Stimulated activated CD4-positive, alpha-beta T cell treated with anti-CD3 and anti-CD28 coated beads, Interleukin-4, amount 100 ng/mL, for 4 hours (primary cell): ENCODE measurements at regions not wholly inside any gene's neighbourhood (a gene's known extent, or its start where the extent isn't known, plus 50 kb on each side); places are given as distances from the start of the nearest gene placed in this dataset.

Experiments used
- DNase-seq, 2 experiments: peaks; one replicate each; pipeline ENCODE4 v3.0.0-alpha.2; 2020

DNA sequence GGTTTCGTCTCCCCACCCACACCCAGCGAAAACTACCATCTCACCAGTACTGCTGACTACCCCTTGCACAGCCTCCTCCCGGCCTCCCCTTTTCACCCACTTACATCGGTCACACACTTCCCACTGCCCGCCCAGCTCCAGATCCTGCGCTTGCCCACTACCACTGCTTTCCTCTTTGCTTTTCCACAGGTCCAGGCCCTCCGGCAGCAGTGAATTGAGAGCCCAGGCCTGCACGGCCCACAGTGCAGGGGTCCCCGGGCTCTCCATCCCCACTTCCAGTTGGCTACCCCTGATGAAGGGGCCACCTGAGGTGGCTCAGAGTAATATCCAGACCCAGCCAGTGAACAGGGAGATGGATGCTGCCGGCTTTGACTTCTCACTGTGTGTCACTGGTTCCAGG lies 120.2 kb upstream of the FSTL4 start:
- no peak for DNase-seq

DNA sequence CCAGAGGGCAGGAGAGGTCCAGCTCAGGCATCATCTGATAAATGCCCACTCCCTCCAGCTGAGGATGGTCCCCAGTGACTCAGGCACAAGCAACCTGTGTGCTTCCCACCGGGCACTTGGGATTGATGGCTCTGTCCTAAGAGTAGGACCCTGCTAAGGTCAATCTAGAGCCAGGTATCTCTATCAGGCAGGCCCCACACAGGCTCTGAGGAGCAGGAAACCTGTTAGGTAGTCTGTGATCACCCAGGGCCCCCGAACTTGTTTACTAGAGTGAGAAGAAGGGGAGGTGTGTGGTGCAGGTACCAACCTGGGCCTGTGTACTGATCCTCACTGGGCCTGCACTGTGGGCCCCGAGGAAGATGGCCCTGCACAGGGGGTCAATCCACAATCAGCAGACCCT lies 119.6 kb upstream of the FSTL4 start:
- DNase-seq = no peak

DNA sequence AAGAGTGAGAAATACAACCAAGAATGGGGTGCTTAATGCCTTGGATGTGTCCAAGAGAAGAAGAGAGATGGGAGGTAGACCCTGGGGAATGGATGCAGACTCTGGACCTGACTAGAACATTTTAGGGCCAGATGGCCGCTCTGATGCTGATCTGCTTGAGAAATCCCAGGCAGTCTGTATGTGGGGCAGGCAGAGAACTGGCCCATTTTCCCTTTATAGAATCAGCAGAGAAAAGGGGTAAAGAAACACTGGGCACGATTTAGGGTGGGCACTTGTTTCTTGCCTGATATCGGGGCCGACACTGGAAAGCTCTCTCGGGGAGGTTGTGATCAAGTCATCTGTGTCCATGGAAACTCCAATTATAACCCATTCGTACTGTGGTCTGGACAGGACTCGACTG lies 118.5 kb upstream of the FSTL4 start:
- no peak for DNase-seq

DNA sequence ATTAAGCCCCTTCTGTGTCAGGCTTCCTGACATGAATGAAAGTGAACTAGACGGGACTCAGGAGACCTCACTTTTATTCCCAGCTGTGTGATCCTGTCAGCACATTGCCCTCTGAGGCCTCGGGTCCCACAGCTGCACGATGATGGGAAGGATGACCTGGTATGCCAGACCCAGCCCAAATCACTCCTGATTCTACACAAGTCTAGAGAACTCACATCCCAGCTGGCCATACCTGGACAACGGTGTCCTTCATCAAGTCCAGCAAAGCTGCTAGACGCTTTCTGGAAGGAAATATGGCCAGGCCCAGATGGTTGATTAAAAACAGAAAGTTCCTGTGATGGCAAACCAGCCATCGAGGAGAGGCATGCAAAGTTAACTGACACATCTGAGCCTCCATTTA lies 118.0 kb upstream of the FSTL4 start:
- DNase-seq = no peak

DNA sequence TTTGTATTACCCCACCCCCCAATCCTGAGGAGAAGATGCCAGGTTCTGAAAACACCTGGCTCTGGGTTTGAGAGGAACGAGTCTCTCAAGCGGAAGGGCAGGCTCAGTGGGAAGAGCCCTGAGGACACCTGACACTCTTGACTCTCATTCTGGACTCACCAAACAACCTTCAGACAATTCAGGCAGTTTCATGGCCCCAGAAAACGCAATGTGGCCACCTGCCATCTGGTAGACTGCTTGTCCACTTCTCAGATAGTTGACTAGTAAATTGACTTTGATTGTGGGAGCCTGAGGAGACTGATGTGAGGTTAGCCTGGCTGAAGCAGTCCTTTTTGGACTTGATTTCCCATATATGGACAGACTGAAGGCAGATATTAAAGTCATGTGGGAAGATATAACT lies 117.5 kb upstream of the FSTL4 start:
- no peak for DNase-seq

DNA sequence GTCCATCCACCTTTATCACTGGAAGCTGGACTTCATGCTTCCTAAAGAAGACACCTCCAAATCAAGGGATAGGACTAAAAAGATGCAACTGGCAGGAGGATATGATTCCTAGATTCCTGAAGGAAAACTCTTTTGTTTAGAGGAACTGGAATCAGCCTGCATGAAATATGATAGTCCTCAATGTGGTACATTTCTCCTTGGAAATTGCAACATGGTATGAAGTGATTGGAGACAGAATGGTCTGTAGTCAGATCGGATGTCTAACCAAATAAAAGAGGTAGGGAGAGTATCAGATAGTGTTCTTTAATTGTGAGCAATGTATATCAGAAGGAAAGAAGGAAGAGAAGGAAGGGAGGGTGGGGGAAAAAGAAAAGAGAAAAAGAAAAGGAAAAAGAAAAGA lies 116.1 kb upstream of the FSTL4 start:
- DNase-seq = no peak

DNA sequence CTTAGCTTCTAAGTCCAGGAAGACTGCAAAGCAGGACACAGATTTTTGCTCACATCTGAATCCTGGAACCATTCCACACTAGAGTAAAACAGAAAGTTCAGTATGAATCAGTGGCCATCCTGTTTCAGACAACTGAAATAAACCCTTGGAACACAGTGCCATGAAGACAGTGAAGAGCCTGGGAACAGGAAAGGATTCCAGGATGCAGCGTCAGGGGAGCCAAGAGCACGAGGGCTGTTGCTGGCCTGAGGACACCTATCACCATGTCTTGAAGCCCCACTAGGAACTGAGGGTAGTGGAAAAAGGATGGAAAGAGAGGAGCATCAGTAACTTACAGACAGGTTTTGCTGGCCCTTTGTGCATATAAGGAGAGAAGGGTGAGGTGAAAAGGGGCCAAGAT lies 115.3 kb upstream of the FSTL4 start:
- DNase-seq = no peak

DNA sequence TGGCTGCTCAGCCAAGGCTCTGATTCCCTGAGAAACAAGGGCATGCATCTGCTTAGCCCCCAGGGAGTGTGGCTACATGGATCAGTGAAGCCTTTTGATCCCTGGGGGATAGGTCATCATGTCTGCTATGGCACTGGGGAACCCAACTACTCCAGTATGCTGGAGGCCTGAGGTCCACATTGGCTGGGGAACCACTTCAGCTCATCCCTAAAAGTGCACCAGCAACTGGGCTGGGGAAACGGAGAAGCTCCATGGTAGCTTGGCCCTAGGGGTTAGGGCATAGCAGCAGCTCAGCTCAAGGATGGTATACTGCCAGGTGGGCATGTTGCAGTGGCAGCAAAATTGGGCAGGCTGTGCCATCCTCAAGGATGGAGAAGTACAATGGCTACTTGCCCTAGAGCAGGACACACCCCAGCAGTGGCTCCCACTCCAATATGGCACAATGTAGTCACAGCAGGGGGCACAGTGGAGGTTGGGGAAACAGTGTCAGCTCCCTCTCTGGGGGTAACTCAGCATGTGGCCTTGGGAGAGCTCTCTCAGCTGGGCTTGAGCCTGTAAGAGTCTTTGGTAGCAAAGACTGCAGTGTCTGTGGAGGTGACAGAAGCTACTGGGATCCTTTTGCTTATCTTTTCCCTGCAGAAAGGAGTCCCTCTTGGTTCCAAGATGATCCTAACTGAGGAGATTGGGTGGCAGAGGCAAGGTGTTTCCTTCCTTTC lies 111.5 kb upstream of the FSTL4 start:
- DNase-seq = no peak

DNA sequence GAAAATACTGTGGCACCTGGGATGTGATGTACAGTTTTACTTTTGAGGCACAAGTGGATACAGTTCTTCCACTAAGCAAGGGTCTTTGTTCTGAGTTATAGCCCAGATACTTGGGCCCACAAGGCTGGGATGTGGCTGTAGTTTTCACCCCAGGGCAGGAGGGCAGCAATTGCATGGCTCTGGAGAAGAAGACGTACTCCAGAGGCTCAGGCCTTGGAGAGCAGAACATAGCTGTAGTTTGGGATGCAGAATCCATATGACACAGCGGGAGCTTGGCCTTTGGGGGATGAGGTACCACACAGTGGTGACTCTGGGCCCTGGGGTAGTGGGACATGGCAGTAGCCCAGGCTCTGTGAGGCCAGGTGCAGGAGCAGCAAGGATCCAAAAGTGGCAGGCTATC lies 110.8 kb upstream of the FSTL4 start:
- no peak for DNase-seq

DNA sequence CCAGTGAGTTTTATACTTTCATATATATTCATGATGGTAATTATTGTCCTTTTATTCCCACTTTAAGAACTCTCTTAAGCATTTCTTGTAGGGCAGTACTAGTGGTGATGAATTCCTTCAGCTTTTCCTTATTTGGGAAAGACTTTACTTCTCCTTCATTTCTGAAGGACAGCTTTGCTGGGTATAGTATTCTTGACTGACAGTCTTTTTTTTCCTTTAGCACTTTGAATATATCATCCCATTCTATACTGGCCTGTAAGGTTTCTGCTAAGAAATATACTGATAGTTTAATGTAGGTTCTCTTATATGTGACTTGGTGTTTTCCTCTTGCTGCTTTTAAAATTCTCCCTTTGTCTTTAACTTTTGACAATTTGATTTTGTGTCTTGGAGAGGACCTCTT lies 109.0 kb upstream of the FSTL4 start:
- DNase-seq = no peak

DNA sequence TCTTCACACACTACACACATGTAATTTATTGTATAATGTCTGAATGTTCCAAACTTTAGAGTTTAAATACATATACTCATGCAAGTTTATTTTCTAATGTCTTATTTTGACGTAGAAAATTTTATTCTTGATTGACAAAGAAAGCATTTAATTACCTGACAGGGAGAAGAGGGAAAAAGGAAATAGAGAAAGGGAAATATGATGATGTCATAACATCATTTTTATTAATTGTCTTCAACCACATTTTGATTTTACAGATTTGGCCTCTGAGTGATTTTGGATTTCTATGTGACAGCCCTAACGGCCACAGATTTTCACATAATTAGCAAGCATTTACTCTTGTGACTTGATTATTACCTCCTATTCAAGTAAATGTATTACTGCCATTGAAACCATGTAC lies 106.1 kb upstream of the FSTL4 start:
- DNase-seq = no peak

DNA sequence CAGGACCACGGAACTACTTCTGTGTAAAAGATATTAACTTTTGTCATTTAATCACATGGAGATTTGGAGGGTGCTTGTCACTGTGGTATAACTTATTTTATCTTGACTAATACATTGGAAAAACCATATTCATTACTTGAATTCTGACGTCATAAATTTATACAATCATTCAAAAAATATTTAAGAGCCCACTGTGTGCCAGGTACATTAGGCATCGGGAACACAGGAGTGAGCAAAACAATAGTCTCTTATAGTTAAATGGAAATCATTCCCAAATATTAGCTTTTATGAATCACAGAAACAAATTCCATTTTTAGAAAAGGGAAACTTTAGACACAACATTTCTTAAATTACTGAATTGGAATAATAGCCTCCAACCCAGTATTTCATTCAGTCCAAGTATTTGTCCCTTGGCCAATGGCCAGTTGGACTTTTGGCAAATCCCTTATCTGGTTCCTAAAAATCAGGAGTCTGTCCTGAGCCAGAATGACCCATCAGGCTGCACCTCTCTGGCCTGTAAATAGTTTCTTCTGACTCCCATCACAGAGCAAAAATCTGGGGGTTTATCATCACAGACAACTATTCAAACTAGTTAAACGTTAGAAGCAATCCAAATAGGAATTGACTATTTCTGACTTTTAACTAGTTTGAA lies 104.3 kb upstream of the FSTL4 start:
- DNase-seq = no peak

DNA sequence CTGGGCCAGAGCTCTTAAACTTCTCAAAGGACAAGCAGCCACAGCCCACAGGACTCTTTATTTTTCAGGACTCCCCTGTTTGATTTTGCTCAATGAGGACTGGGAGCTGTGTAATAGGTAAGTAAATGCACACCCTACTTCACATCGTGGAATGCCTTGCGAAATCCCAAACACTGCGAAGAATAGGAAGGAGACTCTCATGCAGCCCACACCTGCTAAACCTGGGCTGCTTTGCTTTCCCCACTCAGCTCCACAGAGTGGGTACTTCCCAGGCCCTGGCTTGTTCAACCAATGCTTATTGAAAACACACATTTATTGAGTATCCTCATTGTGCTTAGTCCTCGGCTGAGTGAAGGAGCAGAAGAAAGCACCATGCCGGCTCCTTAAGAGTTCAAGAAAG lies 103.3 kb upstream of the FSTL4 start:
- no peak for DNase-seq

DNA sequence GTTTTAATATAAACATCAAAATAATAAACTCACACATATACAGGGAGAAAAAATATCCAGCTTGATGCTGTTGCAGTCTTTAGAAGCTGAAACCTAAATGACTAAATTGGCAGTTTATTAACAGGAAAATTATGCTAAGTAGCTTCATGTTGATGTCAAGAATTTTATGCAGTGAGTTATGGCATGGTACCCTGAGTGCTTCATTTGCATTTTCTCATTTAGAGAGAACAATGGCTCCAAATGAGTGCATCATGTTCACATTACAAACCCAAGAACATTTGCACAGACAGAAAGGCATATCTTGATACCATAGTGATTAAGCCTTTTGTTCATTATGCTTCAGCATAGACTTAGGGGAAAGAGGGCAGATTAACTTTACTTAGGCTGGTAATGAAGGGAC lies 102.9 kb upstream of the FSTL4 start:
- no peak for DNase-seq

DNA sequence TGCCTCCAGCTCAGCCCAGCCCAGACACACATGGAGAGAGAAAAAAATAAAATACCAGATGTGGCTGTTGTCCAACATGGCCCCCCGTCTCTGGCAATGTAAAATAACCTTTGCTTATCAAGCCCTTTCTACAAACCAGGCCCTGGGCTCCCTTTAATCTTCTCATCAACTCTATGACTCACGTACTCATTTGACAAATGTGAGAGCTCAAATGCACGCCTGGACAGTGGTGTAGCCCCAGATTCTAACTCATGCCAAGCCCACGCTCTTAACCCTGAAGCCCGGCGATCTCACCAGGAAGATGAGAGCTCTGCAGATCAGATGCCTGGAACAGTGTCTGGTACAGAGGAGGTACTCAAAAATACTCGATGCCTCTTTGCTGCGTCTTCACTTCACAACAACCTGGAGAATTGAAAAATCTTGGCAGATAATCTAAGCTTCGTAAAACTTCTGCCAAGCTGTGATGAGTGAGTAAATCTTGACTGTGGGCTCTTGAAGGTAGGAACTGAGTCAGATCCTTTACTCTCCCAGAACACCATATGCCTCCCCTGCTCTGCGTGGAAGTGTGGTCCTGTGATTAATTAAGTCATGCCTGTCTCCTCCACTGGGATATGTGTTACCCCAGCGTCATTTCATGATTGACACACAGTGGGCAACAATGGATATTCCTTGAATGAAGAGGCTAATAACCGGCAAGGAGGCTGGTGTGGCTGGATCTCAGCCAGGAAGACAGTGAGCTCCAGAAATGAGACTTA lies 102.0 kb upstream of the FSTL4 start:
- no peak for DNase-seq

DNA sequence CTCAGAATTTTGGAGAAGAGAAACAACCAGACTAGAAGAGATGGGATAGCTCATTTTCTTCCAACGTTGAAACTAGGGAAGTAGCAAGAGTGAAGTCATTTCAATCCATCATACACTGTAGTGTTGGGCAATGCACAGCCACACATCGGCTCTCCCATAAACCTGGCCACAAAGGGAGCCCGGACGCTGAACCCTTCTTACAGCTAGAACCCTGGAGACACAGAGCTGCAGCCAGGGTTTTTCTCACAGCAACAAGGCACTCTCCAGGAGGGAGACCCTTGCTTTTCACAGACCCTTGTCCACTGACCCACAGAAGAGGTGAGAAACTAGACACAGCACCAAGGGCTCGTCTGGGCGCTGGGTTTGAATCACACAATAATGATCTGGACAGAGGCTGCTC lies 101.4 kb upstream of the FSTL4 start:
- DNase-seq = no peak

DNA sequence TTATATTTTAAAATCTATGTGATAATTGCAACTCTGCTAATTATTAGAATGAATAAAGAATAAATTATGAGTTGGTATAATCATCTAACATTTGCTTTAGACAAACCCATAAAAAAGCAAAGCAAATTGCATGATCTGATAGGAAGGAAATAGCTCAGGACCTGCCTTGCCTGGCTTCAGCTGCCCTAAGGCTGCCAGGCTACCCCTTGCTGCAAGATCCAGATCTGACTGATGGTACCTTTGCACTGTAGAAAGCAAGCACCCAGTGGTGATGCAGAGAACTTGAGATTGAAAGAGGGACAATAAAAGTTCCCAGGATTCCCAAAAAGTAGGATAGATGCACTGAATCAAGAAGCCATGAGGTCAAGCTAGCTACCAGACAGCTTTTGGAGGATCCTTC lies 100.9 kb upstream of the FSTL4 start:
- no peak for DNase-seq

DNA sequence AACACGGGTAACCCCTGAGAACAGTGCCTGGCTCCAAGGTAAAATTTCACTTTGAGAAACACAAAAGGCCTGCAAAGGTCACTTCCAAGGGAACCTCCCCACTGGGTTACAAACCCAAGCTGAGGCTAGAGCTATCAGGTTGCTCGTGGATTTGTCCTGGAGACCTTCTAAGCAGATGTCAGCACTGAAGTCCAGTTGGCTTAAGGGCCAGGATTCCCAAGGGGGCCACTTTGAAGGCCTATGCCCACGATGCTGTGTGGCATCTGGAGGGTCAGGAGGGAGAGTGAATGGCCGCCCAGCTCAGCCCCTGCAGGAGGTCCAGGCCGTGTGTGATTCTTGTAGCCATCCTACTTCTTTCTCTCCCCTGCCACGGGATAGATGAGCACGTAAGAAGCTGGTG lies 100.2 kb upstream of the FSTL4 start:
- no peak for DNase-seq

DNA sequence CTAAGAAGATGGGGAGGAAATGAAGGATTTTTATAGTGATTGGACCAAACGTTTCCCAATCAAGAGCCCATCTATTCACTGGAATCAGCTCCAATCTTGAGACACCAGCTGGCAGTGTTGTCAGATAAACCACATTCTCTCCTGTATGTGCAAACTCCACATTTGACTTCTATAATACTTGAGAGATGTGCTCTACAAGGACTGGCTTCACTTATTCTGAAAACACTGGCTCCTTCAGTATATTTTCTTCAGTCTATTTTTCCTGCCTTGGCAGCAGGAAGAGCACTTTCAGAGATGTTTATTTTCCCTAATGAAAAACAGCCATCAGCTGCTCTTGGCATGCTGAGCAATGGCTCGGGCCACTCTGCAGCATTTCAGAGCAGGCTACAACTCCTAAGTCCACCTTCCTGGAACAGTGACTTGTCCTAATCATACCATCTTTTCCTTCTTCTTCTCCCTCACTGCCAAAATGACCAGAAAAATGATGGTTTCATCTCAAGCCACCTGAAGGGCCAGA lies 96.9 kb upstream of the FSTL4 start:
- DNase-seq = no peak

DNA sequence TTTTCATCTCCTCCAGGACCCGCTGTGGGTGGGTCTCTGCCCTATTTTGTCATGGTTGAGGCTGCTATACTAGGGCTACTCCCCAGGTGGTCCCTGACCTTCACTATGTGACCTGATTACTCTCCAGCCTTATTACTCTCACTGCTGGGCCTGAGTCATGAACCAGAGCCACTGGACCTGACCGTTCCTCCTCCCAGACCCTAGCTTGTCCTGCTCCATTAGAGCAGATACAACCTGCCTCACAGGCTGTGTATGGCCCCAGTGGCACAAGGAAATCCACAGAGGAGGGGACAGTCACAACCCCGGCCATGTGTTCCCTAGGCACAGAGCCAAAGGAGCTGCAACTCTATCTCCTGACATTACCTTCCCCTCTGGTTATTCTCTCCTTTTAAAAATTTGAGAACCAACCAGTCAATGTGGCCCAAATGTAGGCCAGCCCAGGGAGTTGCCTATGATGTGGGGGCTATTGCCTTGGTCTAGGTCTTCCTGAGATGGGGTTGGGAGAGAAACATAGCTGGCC lies 96.0 kb upstream of the FSTL4 start:
- DNase-seq = no peak

DNA sequence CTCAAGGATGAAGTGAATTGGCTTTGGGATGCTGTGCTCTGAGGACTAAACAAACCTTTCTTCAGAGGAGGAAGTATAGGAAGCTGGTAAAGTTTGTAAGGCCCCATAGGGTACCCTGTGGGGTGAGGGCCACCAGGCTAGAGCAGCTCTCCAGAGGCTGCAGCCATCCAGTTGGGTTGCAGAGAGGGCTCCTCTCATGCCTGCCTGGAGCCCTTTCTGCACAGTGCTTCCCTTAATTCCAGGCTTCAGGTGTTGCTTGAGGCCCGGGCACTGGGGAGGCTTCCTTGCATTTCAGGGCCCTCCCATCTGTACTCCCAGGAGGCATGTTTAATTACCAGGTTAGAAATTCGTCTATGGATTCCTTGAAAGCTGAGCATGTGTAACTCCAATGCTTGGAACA lies 95.3 kb upstream of the FSTL4 start:
- no peak for DNase-seq

DNA sequence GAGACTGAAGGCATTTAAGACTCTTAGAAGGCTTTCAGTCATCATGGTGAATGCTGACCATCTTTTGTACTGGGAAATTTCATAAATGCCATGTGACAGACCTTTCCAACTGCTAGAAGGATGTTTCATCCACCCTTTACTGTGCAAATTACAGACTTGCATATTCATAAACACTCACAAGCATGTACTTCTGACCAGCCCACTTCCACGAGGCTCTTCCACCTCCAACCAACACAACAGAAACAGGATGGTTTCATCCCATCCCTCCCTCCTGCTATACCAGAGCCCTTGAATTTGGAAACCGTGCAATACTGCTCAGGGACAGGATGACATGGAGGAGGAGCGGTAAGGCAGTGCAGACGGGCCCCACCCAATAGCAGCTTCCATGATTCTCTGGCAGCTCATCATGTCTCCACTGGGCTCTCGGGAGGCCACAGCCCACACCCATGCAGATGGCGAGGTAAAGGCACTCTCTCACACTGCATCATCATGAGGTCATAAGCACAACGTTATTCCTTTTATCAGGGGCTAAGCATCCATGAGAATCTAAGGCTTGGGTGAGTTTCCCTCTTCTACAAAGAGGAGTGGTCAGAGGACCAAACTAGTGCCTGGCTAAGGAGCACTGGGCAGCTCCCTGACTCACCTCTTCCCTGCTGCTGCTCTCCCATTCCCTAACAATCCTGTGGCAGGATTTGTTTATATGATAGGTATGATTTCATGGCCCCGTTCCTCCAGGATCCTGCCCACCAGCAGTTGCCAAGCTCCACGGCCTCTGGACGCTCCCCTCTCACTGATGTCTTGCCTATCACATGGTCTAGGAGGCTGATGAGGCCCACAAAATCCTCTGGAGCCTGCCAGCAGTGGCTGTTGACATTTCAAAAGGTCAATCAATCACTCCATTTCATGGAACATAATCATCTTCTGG lies 94.4 kb upstream of the FSTL4 start:
- DNase-seq = no peak

DNA sequence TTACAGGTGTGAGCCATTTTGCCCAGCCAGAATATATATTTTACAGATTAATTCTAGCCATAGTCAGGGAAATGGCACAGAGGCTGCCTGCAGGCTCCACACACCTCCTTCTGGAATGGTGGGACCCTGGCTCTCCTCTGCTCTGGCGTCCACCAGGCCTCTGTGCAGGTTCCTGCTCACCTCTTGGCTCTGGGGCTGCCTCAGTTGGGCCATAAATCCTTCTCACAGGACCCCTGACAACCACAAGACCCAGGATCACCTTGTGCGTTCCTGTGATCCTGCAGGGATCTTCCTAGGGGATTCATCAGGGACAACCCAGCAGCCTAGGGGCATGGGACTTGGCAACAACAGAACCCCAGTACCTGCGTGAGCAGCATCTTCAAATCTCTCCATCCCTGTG lies 93.0 kb upstream of the FSTL4 start:
- no peak for DNase-seq
